Stimulated activated CD4-positive, alpha-beta T cell treated with anti-CD3 and anti-CD28 coated beads, Interleukin-12 subunit alpha, Interleukin-12 subunit beta, amount 100 ng/mL, for 48 hours (primary cell): ENCODE measurements at regions not wholly inside any gene's neighbourhood (a gene's known extent, or its start where the extent isn't known, plus 50 kb on each side); places are given as distances from the start of the nearest gene placed in this dataset.
A peak's percentile ranks its signal among the peaks of the same experiment; 100 is the strongest.
"Not testable (repeated sequence)": the region's sequence is repeated elsewhere in the genome, so short reads cannot be mapped to it uniquely, and the experiment has no call there.

ENCODE experiments used
- DNase-seq, 3 donors: peaks; one replicate each; pipeline ENCODE4 v3.0.0-alpha.2; 2020; ENCODE audit warnings: low read depth in 2 of 3, low spot score in 1 of 3

GRCh38 chr1:148318123-148318903, 164.8 kb downstream of the PPIAL4G start:
- peak; percentile 49 to 59 (median 59) for DNase-seq

GRCh38 chr1:148317288-148317985, 165.4 kb upstream of the NBPF11 start:
- no peak for DNase-seq

GRCh38 chr1:148315071-148315811, 163.2 kb upstream of the NBPF11 start:
- no peak for DNase-seq

GRCh38 chr1:148310807-148311206, 158.7 kb upstream of the NBPF11 start:
- no peak for DNase-seq

GRCh38 chr1:148309940-148310500, 157.9 kb upstream of the NBPF11 start:
- no peak for DNase-seq

- no peak for DNase-seq
These were observed 156.9 kb upstream of the NBPF11 start for GRCh38 chr1:148308832-148309458.

- DNase-seq, result no peak
These were observed 155.6 kb upstream of the NBPF11 start for GRCh38 chr1:148307583-148308185.

GRCh38 chr1:148304935-148305334, 152.9 kb upstream of the NBPF11 start:
- not testable (repeated sequence) for DNase-seq

GRCh38 chr1:148302586-148303364, 150.7 kb upstream of the NBPF11 start:
- peak; percentile 71 to 86 (median 81) for DNase-seq

GRCh38 chr1:148297852-148298251, 145.8 kb upstream of the NBPF11 start:
- DNase-seq, result not testable (repeated sequence)

- no peak for DNase-seq
These were observed 144.4 kb upstream of the NBPF11 start for GRCh38 chr1:148296511-148296910.

GRCh38 chr1:148294116-148294807, 142.2 kb upstream of the NBPF11 start:
- DNase-seq, result no peak

- DNase-seq, result no peak
These were observed 141.6 kb upstream of the NBPF11 start for GRCh38 chr1:148293651-148294050.

- no peak for DNase-seq
These were observed 140.8 kb upstream of the NBPF11 start for GRCh38 chr1:148292915-148293314.

GRCh38 chr1:148290881-148291280, 138.8 kb upstream of the NBPF11 start:
- DNase-seq, result no peak

GRCh38 chr1:148289647-148290046, 137.6 kb upstream of the NBPF11 start:
- no peak for DNase-seq

- not testable (repeated sequence) for DNase-seq
These were observed 133.9 kb upstream of the NBPF11 start for GRCh38 chr1:148285946-148286345.

GRCh38 chr1:148280831-148281572, 128.9 kb upstream of the NBPF11 start:
- DNase-seq, result not testable (repeated sequence)
